ENCODE measurements at regions not wholly inside any gene's neighbourhood (a gene's known extent, or its start where the extent isn't known, plus 50 kb on each side); places are given as distances from the start of the nearest gene placed in this dataset.

DNA sequence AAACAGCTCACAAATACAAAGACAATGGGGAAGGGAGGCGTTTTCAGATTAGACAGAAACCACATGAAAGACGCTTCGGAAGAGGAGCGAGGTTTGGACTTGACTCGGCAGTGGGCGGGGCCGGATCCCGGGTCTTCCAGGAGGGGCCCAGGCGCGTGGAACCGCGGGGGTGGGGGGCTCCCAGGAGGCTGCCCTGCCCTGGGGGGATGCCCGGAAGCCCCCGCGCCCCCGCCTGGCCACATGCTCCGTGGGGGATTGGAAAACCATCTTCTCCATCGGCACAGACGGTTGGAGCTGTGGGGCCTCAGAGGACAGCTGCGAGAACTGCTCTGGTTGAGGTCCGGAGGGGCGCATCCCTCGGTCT lies 186.0 kb upstream of the SHH start:
- TF ChIP-seq POLR2AphosphoS5 (IDR thresholded peaks at IDR 0.05) (no peak), POLR2A (IDR thresholded peaks at IDR 0.05) (no peak), EP300 (IDR thresholded peaks at IDR 0.05) (no peak)
- TF ChIP-seq, protein P1, sequence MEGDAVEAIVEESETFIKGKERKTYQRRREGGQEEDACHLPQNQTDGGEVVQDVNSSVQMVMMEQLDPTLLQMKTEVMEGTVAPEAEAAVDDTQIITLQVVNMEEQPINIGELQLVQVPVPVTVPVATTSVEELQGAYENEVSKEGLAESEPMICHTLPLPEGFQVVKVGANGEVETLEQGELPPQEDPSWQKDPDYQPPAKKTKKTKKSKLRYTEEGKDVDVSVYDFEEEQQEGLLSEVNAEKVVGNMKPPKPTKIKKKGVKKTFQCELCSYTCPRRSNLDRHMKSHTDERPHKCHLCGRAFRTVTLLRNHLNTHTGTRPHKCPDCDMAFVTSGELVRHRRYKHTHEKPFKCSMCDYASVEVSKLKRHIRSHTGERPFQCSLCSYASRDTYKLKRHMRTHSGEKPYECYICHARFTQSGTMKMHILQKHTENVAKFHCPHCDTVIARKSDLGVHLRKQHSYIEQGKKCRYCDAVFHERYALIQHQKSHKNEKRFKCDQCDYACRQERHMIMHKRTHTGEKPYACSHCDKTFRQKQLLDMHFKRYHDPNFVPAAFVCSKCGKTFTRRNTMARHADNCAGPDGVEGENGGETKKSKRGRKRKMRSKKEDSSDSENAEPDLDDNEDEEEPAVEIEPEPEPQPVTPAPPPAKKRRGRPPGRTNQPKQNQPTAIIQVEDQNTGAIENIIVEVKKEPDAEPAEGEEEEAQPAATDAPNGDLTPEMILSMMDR (IDR thresholded peaks at IDR 0.05), result no peak
- no peaks in the 10 kb centered on the region for H3K36me3 ChIP-seq
- 64% methylated on average over 4 of the region's 23 CpGs; no CpG with 5 or more reads in 1 of the 2 donors for WGBS, 2 donors (ENCODE audit: low coverage in 1 of 2)
- H3K4me1 ChIP-seq, result no peaks in the 10 kb centered on the region
- ATAC-seq, result no peak
- H3K9me3 ChIP-seq, result no peaks in the 10 kb centered on the region
- peaks cover 48% of the 10 kb centered on the region for H3K27me3 ChIP-seq
- H3K27ac ChIP-seq, result no peak overlapping the region
- no peak overlapping the region for H3K4me3 ChIP-seq

DNA sequence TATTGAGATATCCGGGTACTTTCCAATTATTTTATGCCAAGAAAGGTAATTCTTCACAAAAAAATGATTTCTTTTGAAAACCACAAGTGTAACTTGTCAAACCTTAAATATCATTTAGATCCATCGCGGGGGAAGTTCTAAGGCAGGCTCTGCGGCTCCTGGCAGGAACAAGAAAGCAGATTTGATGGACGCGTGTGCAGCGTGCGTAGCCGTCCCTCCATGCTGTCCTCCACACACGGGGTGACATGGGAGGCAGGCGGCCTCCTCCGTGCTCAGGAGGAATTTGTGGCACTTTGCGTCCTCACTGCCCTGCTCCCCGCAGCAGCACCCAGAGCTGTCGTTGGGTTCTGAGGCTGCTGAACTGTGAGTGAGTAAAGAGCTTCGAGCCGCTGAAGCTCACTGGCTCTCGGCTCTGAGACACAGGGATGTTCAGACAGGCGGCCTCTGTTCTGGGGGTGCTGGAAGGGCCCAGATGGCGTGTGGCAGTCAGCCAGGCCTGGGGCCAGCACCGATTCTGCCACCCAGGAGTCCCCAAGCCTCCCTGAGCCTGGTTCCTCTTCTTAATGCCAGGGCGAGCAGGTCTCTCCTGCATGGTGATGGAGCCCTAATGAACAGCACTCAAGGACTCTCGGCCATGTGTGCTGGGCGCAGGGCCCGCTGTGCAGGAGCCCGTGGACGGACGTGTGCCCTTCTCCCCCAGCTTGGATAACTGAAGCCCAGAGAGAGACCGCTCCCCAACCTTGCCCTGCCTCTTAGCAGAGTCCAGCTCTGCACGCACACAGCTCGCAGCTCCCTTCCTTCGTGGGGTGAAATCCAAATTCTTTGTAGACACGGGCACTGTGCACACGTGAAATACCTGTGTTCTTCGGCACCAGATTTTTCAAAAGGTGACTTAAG lies 185.4 kb upstream of the SHH start:
- ATAC-seq, result no peak
- Histone ChIP-seq H3K4me3 (no peak overlapping the region), H3K9me3 (no peaks in the 10 kb centered on the region), H3K4me1 (no peaks in the 10 kb centered on the region), H3K27ac (no peak overlapping the region), H3K36me3 (no peaks in the 10 kb centered on the region), H3K27me3 (peaks cover 48% of the 10 kb centered on the region)
- TF ChIP-seq POLR2AphosphoS5 (IDR thresholded peaks at IDR 0.05) (no peak), EP300 (IDR thresholded peaks at IDR 0.05) (no peak), POLR2A (IDR thresholded peaks at IDR 0.05) (no peak)
- TF ChIP-seq, protein P1 (IDR thresholded peaks at IDR 0.05), result no peak
- whole genome bisulfite sequencing, 2 donors (ENCODE audit: low coverage in 1 of 2), result 0 to 43% methylated on average over 1 to 17 of the region's 35 CpGs

DNA sequence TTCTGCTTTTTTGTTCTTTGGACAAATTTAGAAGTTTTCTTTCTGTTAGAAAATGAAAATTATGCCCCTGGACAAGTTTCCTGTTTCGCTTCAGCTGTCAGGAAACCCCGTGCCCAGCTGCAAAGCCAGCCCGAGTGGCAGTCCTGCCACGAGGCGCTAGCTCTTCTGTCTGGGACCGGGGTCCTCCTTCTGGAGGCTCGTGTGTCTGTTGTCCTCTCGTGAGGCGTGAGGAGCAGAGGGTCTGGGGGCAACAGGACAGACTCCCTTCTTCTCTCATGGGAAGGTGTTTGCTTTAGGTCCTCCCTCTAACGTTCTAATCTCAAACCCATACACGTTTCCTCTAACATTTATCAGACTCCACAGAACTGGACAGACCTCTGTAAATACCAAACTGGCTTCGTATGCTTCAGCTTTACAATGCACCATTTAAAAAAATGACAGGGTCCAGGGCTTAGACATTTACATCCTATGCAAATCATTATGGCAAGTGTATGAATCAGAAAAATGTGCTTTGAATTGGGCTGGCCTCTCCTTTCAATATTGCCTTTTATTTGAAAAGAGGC lies 184.5 kb upstream of the SHH start:
- WGBS, 2 donors (ENCODE audit: low coverage in 1 of 2), result 20 to 23% methylated on average over 1 to 10 of the region's 12 CpGs
- no peaks in the 10 kb centered on the region for H3K36me3 ChIP-seq

DNA sequence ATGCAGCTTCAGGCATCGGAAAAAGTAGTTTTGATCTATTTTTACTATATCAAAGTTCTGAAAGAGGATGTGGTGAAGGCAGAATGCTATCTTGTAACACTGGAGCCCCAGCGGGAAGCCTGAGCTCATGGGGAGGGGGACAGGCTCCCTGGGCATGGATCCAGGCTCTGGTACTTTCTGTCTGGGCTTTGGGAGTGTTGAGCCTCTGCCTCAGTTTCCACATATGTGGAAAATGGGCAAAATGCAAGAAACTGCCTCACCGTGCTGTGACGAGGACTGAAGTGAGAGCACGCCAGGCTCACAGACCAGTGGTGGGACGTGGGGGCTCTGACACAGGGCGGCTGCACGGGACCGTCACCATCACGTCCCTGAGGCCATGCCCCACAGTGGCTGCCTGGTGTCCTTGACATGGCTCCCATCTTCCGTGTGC lies 182.9 kb upstream of the SHH start:
- Histone ChIP-seq H3K4me3 (no peak overlapping the region), H3K27ac (no peak overlapping the region), H3K36me3 (no peaks in the 10 kb centered on the region), H3K4me1 (no peaks in the 10 kb centered on the region), H3K27me3 (peaks cover 37% of the 10 kb centered on the region), H3K9me3 (no peaks in the 10 kb centered on the region)
- WGBS, 2 donors (ENCODE audit: low coverage in 1 of 2), result 67 to 90% methylated on average over 3 to 4 of the region's 11 CpGs
- ATAC-seq, result no peak
- TF ChIP-seq POLR2AphosphoS5 (IDR thresholded peaks at IDR 0.05), result no peak
- no peak for TF ChIP-seq EP300 (IDR thresholded peaks at IDR 0.05)
- TF ChIP-seq POLR2A (IDR thresholded peaks at IDR 0.05), result no peak
- TF ChIP-seq, protein P1 (IDR thresholded peaks at IDR 0.05), result no peak

More for the DNA sequence above, 184.5 kb upstream of the SHH start:
- Histone ChIP-seq H3K9me3 (no peaks in the 10 kb centered on the region), H3K27ac (no peak overlapping the region), H3K4me1 (no peaks in the 10 kb centered on the region), H3K4me3 (no peak overlapping the region), H3K27me3 (peaks cover 48% of the 10 kb centered on the region)
- ATAC-seq, result no peak
- TF ChIP-seq, protein P1 (IDR thresholded peaks at IDR 0.05), result no peak
- no peak for TF ChIP-seq POLR2A (IDR thresholded peaks at IDR 0.05)
- TF ChIP-seq EP300 (IDR thresholded peaks at IDR 0.05), result no peak
- no peak for TF ChIP-seq POLR2AphosphoS5 (IDR thresholded peaks at IDR 0.05)
